T-helper 2 cell treated with Interferon-gamma antibody and Interleukin-4, amounts not matched to agents 5 μg/mL and 100 μg/mL, for 36 hours (primary cell): ENCODE measurements at regions not wholly inside any gene's neighbourhood (a gene's known extent, or its start where the extent isn't known, plus 50 kb on each side); places are given as distances from the start of the nearest gene placed in this dataset.

Experiments used
- DNase-seq: peaks from one replicate; pipeline ENCODE4 v3.0.0; 2021; ENCODE audit warnings: low spot score
- H3K27ac Mint-ChIP-seq: one replicate; pipeline ENCODE4 v1.8.0; 2021; ENCODE audit warnings: mild to moderate bottlenecking, mixed read lengths
- H3K27me3 Mint-ChIP-seq: one replicate; pipeline ENCODE4 v1.8.0; 2021; ENCODE audit warnings: low read depth, mixed read lengths
- H3K36me3 Mint-ChIP-seq: one replicate; pipeline ENCODE4 v1.8.0; 2021; ENCODE audit warnings: low read depth, mixed read lengths
- H3K4me1 Mint-ChIP-seq: one replicate; pipeline ENCODE4 v1.8.0; 2021; ENCODE audit warnings: low read depth, mixed read lengths
- H3K4me3 Mint-ChIP-seq: one replicate; pipeline ENCODE4 v1.8.0; 2022; ENCODE audit warnings: mild to moderate bottlenecking, moderate library complexity, mixed read lengths
- H3K9me3 Mint-ChIP-seq: one replicate; pipeline ENCODE4 v1.8.0; 2021; ENCODE audit warnings: mixed read lengths

DNA sequence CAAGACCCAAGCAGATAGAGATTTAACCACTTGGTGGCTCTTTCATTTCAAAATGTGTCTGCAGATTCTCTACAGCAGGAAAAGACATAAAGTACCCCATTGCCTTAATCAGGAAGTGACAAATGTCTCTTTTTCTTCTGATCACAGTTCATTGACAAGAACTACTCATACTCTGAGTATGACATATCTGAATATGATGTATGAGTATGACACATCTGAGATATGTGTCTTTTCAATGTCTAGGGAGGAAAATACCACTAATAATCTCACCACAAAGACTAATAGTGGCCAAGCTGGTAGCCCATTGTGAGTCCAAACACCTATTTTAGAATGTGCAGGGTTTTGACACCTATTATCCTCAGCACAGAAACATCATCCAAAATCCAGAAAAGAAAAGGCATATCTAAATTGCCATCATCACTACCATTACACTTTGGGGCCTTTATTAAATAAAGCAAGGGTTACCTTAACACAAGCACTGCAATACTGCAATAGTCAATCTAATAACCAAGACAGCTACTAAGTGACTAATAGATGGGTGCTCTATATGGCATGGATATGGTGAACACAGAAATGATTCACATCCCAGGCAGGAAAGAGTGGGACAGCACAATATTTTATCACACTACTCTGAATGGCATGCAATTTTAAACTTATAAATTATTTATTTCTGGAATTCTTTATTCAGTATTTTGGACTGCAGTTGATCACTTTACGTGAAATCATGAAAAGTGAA, 243.7 kb upstream of the FAR2 start:
- no peak for DNase-seq
- Mint-ChIP-seq H3K36me3 (no peaks in the 10 kb centered on the region), H3K27ac (no peak overlapping the region), H3K27me3 (no peaks in the 10 kb centered on the region), H3K9me3 (peaks cover 32% of the 10 kb centered on the region), H3K4me3 (no peak overlapping the region), H3K4me1 (no peaks in the 10 kb centered on the region)

DNA sequence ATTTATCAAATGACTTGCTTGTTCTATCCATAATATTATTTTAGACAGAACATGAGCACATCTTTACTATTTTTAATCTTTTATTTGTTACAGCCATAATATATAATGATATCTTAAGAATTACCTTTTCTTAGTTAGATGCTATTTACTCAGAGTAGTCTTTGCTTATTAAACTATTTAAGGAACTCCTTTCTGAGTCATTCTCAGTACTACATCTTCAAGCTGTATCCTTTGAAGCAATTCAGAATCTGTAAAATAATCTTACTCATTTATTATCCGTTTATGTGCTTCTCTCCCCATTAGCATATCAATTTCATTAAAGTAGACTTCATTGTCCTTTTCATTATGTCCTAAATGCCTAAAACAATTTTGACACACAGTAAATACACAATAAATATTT, 240.4 kb upstream of the FAR2 start:
- DNase-seq: no peak
- H3K4me1 Mint-ChIP-seq: no peaks in the 10 kb centered on the region
- H3K27me3 Mint-ChIP-seq: no peaks in the 10 kb centered on the region
- no peaks in the 10 kb centered on the region for H3K36me3 Mint-ChIP-seq
- H3K9me3 Mint-ChIP-seq: peaks cover 33% of the 10 kb centered on the region
- no peak overlapping the region for H3K27ac Mint-ChIP-seq
- no peak overlapping the region for H3K4me3 Mint-ChIP-seq

DNA sequence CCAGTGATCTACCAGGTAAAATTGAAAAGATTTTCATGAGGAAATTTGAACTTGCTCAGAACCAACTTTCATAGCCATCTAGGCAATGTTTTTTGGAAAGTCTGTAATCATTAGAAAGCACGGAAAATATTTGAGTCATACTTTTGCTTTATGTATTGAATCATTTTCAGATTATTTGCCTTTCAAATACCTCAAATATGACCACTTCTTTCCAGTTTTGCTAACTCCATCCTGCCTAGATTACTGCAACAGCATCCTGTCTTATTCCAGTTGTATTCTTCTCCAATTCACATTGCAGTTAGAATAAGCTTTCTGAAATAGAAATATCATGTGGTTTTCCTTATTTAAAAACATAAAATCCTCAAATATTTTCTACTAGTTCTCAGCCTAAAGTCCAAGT, 239.8 kb upstream of the FAR2 start:
- H3K4me3 Mint-ChIP-seq: no peak overlapping the region
- H3K4me1 Mint-ChIP-seq: no peaks in the 10 kb centered on the region
- DNase-seq: no peak
- no peaks in the 10 kb centered on the region for H3K36me3 Mint-ChIP-seq
- no peak overlapping the region for H3K27ac Mint-ChIP-seq
- no peaks in the 10 kb centered on the region for H3K27me3 Mint-ChIP-seq
- peaks cover 39% of the 10 kb centered on the region for H3K9me3 Mint-ChIP-seq

DNA sequence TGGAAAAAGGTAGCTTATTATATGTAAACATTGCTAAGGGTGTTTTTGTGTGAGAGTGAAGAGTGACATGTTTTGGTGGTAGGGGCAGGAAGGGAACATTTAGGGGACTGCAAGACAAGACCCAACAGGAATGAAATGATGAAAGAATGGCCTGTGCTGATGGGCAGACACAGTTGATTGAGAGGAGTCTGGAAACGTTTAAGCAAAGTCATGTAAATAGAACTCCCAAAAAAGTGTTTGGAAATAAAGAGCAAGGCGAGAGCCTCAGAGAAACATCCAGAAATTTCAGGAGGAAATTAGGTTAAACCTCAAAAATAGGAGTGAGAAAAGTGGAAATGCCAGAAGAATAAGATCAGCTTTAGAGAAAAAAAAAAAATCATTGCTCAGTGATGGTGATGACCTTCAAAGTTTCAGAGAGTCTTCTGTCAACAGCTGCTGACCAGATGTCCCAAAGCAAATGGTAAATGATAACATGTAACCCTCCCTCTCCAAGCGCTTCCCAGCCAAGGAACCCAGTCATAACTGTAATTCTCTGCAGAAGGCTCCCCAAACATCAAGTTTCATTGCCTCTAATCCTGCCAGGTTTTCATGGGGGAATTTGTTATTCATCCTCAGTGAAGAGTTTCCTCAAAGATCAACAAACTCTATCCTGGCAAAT, 223.2 kb upstream of the FAR2 start:
- H3K9me3 Mint-ChIP-seq: peaks cover 9% of the 10 kb centered on the region
- H3K4me3 Mint-ChIP-seq: no peak overlapping the region
- H3K36me3 Mint-ChIP-seq: no peaks in the 10 kb centered on the region
- no peaks in the 10 kb centered on the region for H3K27me3 Mint-ChIP-seq
- no peaks in the 10 kb centered on the region for H3K4me1 Mint-ChIP-seq
- DNase-seq: no peak
- no peak overlapping the region for H3K27ac Mint-ChIP-seq

DNA sequence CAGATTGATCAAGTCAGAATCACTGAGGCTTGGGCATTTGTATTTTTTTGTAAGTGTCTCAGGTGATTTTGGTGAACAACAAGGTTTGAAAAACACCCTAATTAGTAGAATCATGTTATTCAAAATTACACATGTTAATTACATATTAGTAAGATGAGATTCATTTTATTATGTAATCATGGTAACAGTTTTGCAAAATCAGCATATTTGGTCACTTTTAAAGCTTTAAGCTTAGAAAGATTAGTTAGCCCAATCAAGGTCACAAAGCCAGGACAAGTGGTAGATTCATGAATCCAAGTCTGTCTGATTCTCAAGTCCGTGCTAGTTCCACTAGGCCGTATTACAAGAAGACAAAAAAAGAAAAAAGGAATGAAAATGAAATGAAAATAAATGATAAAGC, 218.4 kb upstream of the FAR2 start:
- H3K9me3 Mint-ChIP-seq: no peaks in the 10 kb centered on the region
- no peaks in the 10 kb centered on the region for H3K36me3 Mint-ChIP-seq
- H3K27ac Mint-ChIP-seq: no peak overlapping the region
- H3K27me3 Mint-ChIP-seq: no peaks in the 10 kb centered on the region
- no peak for DNase-seq
- H3K4me1 Mint-ChIP-seq: no peaks in the 10 kb centered on the region
- no peak overlapping the region for H3K4me3 Mint-ChIP-seq

DNA sequence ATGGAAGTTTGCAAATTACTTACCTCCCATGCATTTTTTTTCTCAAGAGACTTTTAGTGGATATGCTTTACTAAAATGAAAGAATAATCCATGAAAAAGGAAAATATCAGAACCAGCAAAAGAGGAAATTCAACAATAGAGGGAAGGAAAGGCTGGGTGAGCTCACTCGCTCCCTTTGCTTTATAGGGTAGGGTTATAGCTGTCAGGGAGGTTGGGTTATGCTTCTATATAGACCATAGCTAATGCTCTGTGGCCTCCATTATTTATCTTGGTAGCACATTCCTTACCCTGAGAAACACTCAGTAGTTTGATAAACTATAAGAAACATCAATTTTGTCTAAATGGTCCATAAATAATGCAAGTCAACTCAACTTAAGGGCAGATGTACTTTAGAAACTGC, 215.9 kb upstream of the FAR2 start:
- no peak overlapping the region for H3K4me3 Mint-ChIP-seq
- H3K4me1 Mint-ChIP-seq: no peaks in the 10 kb centered on the region
- H3K27me3 Mint-ChIP-seq: no peaks in the 10 kb centered on the region
- DNase-seq: no peak
- no peaks in the 10 kb centered on the region for H3K36me3 Mint-ChIP-seq
- H3K27ac Mint-ChIP-seq: no peak overlapping the region
- H3K9me3 Mint-ChIP-seq: no peaks in the 10 kb centered on the region

DNA sequence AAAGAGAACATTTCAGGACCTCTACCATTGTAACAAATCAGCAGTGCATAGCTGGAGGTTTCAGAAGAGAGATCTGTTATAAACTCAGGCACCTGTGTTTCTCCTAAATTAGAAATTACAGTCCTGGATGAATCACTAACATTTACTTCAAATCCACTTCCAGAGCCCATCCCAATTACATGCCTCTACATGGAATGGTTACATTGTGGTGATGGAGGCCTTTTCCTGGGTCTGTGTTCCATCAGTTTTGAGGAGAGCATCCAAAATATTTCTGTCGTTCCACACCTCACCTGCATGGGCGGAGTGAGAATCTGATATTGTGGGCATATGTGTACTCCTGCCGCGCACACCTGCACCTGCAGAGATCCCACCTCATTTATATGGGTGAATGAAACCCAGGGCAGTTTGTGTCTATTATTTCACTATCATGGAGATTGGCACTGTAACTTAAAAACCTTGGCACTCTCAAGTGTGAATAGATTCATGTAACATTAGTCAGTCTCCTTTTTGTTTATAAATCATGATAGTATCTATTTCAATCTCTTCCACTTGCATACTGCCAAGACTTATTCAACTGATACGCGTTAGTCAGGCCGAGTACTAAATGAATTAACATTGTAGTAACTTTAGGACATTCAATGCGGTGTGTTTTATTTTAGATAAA, 215.1 kb upstream of the FAR2 start:
- H3K27ac Mint-ChIP-seq: no peak overlapping the region
- no peaks in the 10 kb centered on the region for H3K27me3 Mint-ChIP-seq
- no peaks in the 10 kb centered on the region for H3K4me1 Mint-ChIP-seq
- no peaks in the 10 kb centered on the region for H3K36me3 Mint-ChIP-seq
- H3K9me3 Mint-ChIP-seq: no peaks in the 10 kb centered on the region
- no peak for DNase-seq
- H3K4me3 Mint-ChIP-seq: no peak overlapping the region

DNA sequence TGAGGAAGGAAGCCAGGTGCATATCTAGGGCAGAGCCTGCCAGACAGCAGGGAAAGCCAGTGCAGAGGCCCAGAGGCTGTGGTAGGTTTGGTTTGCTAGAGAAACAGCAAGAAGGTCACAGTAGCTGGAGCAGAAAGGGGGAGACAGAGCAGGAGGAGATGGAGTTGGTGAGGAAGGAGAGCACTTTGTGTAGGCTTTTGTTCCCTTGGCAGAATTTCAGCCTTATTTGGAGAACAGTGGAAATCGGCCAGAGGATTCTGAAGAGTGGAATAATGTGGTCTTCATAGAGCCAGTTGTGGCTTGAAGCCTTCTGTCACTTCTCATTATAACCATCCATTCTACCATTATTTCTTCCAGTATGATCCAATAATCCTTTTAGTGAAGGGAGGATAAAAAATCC, 212.9 kb upstream of the FAR2 start:
- Mint-ChIP-seq H3K9me3 (no peaks in the 10 kb centered on the region), H3K4me1 (no peaks in the 10 kb centered on the region)

DNA sequence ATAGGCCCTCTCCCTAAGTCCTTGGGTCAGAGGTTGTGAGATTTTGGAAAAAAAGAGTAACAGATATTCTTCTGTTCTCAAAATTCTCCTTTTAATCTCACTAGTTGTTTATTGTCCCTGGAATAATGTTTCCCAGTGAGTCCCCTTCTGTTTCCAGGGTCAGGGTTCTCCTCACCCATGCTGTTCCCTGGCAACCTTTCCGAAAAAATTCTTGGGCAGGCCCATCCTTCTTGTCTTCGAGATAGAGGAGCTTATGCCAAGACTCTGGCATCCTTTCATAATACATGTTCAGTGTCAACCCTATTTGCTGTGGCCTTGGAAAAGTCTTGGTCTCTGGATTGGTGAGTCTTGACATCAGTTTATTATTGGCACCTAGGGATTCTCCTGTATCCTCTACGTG, 212.4 kb upstream of the FAR2 start:
- Mint-ChIP-seq H3K4me1 (no peaks in the 10 kb centered on the region), H3K27me3 (no peaks in the 10 kb centered on the region), H3K27ac (no peak overlapping the region), H3K36me3 (no peaks in the 10 kb centered on the region), H3K9me3 (no peaks in the 10 kb centered on the region), H3K4me3 (no peak overlapping the region)
- no peak for DNase-seq

More for the DNA sequence above, 212.9 kb upstream of the FAR2 start:
- no peak overlapping the region for H3K27ac Mint-ChIP-seq
- H3K36me3 Mint-ChIP-seq: no peaks in the 10 kb centered on the region
- no peak for DNase-seq
- no peaks in the 10 kb centered on the region for H3K27me3 Mint-ChIP-seq
- no peak overlapping the region for H3K4me3 Mint-ChIP-seq

DNA sequence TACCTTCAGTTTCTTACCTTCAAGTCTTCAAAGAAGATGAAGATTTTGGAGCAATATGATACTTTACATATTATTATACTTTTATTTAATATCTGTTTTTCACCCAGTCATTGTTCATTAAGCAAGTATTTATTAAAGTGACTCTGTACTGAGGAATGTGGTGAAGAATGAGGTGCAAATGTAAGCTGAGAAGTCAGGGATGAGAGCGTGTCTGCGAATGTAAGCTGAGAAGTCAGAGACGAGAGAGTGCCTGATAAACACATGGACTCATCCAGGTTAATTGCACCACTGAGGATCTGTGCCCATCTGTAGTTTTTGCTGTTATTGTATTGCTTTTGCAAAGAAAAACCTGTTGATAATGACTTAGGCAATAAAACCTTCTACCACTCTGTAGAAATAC, 211.9 kb upstream of the FAR2 start:
- H3K27ac Mint-ChIP-seq: no peak overlapping the region
- H3K4me3 Mint-ChIP-seq: no peak overlapping the region
- no peaks in the 10 kb centered on the region for H3K9me3 Mint-ChIP-seq
- no peak for DNase-seq
- no peaks in the 10 kb centered on the region for H3K36me3 Mint-ChIP-seq
- no peaks in the 10 kb centered on the region for H3K27me3 Mint-ChIP-seq
- H3K4me1 Mint-ChIP-seq: no peaks in the 10 kb centered on the region

DNA sequence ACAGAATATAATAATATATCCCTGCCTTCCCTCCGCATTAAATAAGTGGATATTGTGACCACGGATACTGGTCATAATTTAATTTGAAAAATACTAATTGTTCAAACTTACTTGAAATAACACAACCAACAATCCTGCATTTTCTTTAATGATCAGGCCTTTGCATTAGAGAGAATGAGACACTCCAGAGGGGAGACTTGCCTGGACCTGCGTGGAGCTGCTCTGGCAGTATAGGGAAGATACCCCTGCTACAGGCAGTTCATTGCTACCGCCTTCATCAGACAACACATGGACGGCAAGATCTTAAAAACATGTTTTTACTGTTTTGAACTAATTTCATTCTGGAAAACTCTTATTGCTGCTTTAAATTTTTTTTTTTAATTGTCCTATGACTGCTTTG, 211.0 kb upstream of the FAR2 start:
- no peak for DNase-seq
- no peaks in the 10 kb centered on the region for H3K27me3 Mint-ChIP-seq
- H3K9me3 Mint-ChIP-seq: no peaks in the 10 kb centered on the region
- H3K4me3 Mint-ChIP-seq: no peak overlapping the region
- no peaks in the 10 kb centered on the region for H3K36me3 Mint-ChIP-seq
- no peak overlapping the region for H3K27ac Mint-ChIP-seq
- no peaks in the 10 kb centered on the region for H3K4me1 Mint-ChIP-seq

DNA sequence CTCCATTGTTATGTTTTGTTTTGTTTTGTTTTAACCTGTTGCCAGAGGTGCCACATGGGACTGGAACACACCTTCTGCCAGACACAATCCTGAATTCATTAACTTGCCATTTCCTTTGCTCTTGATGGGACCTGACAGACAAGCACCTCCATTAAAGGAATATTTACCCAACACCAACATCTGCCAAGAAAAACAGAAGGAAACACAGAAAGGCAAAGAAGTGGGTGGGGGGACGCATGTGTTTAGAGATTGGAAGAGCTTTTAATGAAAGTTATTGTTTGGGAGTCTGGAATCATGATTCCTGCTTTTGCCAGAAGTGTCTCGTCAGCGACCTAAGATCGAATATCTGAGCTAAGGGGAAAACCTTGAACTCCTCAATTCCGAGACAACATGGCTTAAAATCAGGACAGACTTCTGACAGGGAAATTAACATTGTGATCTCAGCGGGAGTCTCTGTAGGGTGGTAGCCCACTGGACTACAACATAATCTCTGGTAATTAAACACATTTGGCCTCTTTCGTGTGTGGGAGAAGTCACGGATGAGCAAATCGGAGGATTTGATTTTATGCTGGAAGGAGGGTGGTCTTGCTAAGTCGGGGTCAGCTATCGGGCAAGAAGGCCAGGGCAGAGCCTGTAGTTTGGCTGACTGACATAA, 210.4 kb upstream of the FAR2 start:
- DNase-seq: no peak
- H3K27ac Mint-ChIP-seq: no peak overlapping the region
- no peak overlapping the region for H3K4me3 Mint-ChIP-seq
- no peaks in the 10 kb centered on the region for H3K27me3 Mint-ChIP-seq
- no peaks in the 10 kb centered on the region for H3K36me3 Mint-ChIP-seq
- H3K9me3 Mint-ChIP-seq: no peaks in the 10 kb centered on the region
- no peaks in the 10 kb centered on the region for H3K4me1 Mint-ChIP-seq

DNA sequence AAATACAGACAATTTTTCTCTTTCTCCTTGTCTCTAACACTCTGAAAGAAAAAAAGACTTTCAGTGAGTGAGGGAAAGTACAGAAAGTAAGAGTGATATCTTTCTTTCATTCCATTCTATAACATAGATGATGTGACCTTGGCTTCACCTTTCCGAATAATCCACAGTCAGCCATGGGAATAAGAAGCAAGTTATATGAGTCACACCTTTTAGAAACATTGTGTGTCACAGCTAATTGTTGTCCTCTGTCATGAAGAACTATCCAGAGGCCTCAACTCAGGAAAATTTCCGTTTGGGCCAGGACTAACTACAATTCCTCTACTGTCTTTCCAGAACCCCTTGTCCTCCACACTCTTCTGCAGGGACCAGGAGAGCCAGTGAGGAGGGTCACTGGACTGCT, 209.7 kb upstream of the FAR2 start:
- no peaks in the 10 kb centered on the region for H3K27me3 Mint-ChIP-seq
- no peak overlapping the region for H3K27ac Mint-ChIP-seq
- H3K9me3 Mint-ChIP-seq: no peaks in the 10 kb centered on the region
- no peaks in the 10 kb centered on the region for H3K36me3 Mint-ChIP-seq
- no peak for DNase-seq
- H3K4me3 Mint-ChIP-seq: no peak overlapping the region
- H3K4me1 Mint-ChIP-seq: no peaks in the 10 kb centered on the region

DNA sequence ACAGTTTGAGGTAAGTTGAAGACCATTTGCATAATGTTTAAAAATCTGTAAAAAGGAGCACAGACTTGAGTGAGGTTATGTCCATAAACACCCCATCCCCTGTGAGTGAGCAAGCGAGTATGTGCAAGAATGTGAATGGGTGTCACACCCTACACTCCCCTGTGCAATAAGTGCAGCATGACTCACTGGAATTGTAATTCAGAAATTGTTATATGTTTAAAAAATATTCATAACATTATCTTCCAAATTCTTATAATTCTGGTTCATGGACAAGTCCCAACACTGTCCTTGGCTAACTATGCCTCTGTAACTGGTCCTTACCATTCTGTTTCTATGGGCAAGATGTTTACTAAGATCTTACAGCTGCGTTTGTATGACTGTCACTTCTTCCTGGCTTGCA, 207.8 kb upstream of the FAR2 start:
- Mint-ChIP-seq H3K4me3 (no peak overlapping the region), H3K27ac (no peak overlapping the region), H3K9me3 (no peaks in the 10 kb centered on the region), H3K36me3 (no peaks in the 10 kb centered on the region), H3K27me3 (no peaks in the 10 kb centered on the region), H3K4me1 (no peaks in the 10 kb centered on the region)
- DNase-seq: no peak
